ENCODE measurements at regions not wholly inside any gene's neighbourhood (a gene's known extent, or its start where the extent isn't known, plus 50 kb on each side); places are given as distances from the start of the nearest gene placed in this dataset.

DNA sequence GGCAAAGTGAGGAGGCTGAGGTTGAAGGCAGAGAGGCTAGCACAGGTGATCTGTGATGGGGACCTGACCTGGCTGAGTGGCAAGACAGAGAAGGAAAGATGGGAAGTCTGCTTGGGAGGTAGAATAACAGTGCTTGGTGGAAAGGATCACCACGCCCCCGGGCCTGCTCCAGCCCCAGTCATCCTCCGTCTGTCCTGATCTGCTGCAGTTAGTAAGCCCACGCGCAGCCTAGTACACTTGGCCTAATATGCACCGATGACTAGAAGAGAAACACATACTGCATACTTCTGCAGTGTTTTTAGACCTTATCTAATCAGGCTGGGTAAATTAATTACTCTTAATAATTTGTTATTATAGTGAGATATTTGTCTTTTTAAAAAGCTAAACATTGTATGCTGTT lies 103.7 kb upstream of the KLF3 start:
- no CpG with 5 or more reads among the region's 6 CpGs for WGBS, 2 experiments (ENCODE audit: extremely low coverage in 2 of 2, insufficient read length in 1 of 2)
- Histone ChIP-seq H3K9me1 (ENCODE audit: insufficient read depth, low read length) (peaks cover 14% of the 10 kb centered on the region; the same call in 1 of the 2 replicates), H4K5ac (ENCODE audit: low read depth, low read length) (no peak overlapping the region), H3K4ac (ENCODE audit: low read depth, low read length) (no peak overlapping the region; the same call in 1 of the 2 replicates), H2BK20ac (ENCODE audit: low read depth, low read length) (no peak overlapping the region), H3K56ac (ENCODE audit: extremely low read depth, insufficient read depth, low read length) (no peak overlapping the region), H3K79me1 (ENCODE audit: low read depth in 1 of 2, low read length in 2 of 2) (no peaks in the 10 kb centered on the region), H3K9me3 (ENCODE audit: control insufficient read depth, insufficient read depth, low read length) (no peaks in the 10 kb centered on the region), H3K4me3 (ENCODE audit: insufficient read depth, low read depth, low read length) (no peak overlapping the region), H4K8ac (ENCODE audit: low read depth in 2 of 2, low read length in 2 of 2) (no peak overlapping the region), H3K27ac (ENCODE audit: insufficient read depth, low read length) (no peak overlapping the region), H2BK15ac (ENCODE audit: low read depth, low read length) (no peak overlapping the region), H3K14ac (replicated peaks; ENCODE audit: low read depth, low read length) (no peak overlapping the region), H2AFZ (replicated peaks; ENCODE audit: low read length, poor library complexity) (no peak overlapping the region), H2BK120ac (ENCODE audit: low read depth, low read length) (no peak overlapping the region), H3K4me2 (ENCODE audit: low read depth, low read length) (no peak overlapping the region), H4K20me1 (ENCODE audit: insufficient read depth, low read length) (no peaks in the 10 kb centered on the region), H3K23ac (ENCODE audit: low read depth, low read length) (no peak overlapping the region), H3K36me3 (ENCODE audit: control insufficient read depth, insufficient read depth, low read length) (no peaks in the 10 kb centered on the region), H3K27me3 (ENCODE audit: control insufficient read depth, insufficient read depth, low read length) (peaks cover 2% of the 10 kb centered on the region; the same call in 1 of the 2 replicates), H3K18ac (ENCODE audit: low read depth, low read length) (no peak overlapping the region), H2AK9ac (replicated peaks; ENCODE audit: low read depth, low read length, poor library complexity) (no peak overlapping the region), H2AK5ac (ENCODE audit: low read depth, low read length) (no peak overlapping the region), H2BK5ac (ENCODE audit: low read depth, low read length, poor library complexity, severe bottlenecking) (no peak overlapping the region), H3K9ac (ENCODE audit: low read depth, low read length) (no peak overlapping the region), H4K91ac (ENCODE audit: insufficient read depth, low read depth, low read length) (no peak overlapping the region), H3K4me1 (ENCODE audit: control insufficient read depth, insufficient read depth, low read length) (peaks cover 15% of the 10 kb centered on the region)
- TF ChIP-seq MXI1 (IDR thresholded peaks at IDR 0.05; ENCODE audit: borderline replicate concordance, low read depth, low read length) (no peak), RAD21 (IDR thresholded peaks at IDR 0.05; ENCODE audit: low read length) (no peak), FOS (IDR thresholded peaks at IDR 0.05; ENCODE audit: low read depth, low read length) (no peak), ELK1 (IDR thresholded peaks at IDR 0.05; ENCODE audit: borderline replicate concordance, low read depth, low read length) (no peak), RCOR1 (IDR thresholded peaks at IDR 0.05; ENCODE audit: insufficient replicate concordance, low read length) (no peak), POLR2A (IDR thresholded peaks at IDR 0.05; ENCODE audit: low read depth, low read length) (no peak), NFE2L2 (IDR thresholded peaks at IDR 0.05; ENCODE audit: low read depth, low read length) (no peak), MAZ (IDR thresholded peaks at IDR 0.05; ENCODE audit: borderline replicate concordance, low read depth, low read length) (no peak)
- TF ChIP-seq, protein P1, sequence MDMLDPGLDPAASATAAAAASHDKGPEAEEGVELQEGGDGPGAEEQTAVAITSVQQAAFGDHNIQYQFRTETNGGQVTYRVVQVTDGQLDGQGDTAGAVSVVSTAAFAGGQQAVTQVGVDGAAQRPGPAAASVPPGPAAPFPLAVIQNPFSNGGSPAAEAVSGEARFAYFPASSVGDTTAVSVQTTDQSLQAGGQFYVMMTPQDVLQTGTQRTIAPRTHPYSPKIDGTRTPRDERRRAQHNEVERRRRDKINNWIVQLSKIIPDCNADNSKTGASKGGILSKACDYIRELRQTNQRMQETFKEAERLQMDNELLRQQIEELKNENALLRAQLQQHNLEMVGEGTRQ (IDR thresholded peaks at IDR 0.05; ENCODE audit: low read depth, low read length): no peak
- ChIA-PET CTCF (no interaction called here), POLR2A (ENCODE audit: unreplicated experiment) (no interaction called here)
- in situ Hi-C loops (cut with MboI; ENCODE audit: low sequenced_read_pairs) (no loop called here), dilution Hi-C loops (cut with HindIII; ENCODE audit: low sequenced_read_pairs, unreplicated experiment) (no loop called here), intact Hi-C loops (cut with micrococcal nuclease) (loop anchor here (5.0 kb wide), 2 partner anchors 42 to 238 kb away; no protein-coding TSS in a partner anchor)
- DNase-seq (no peak), ATAC-seq (ENCODE audit: low read depth) (no peak)
- no TSS peak for BruUV-seq (replicated peaks)

Data from IMR-90 (cell line).